SK-MEL-5 (cell line): ENCODE measurements at regions not wholly inside any gene's neighbourhood (a gene's known extent, or its start where the extent isn't known, plus 50 kb on each side); places are given as distances from the start of the nearest gene placed in this dataset.

ENCODE experiments used
- DNase-seq: peaks from one replicate; pipeline ENCODE4 v3.0.0-alpha.2; 2016; ENCODE audit warnings: low read depth, low spot score
- in situ Hi-C: cut with HindIII; loops from 2 replicates; pipeline ENCODE4 v1.10.0; 2016; ENCODE audit warnings: low sequenced_read_pairs, high pct_unique_total_duplicates, low pct_unique_long_range_greater_than_20kb

- DNase-seq = no peak
- in situ Hi-C loops = no loop called here
These were observed 342.2 kb upstream of the MEOX2 start for GRCh38 chr7:16028636-16029035.

- DNase-seq = peak; percentile 22
- in situ Hi-C loops = no loop called here
These were observed 341.6 kb upstream of the MEOX2 start for GRCh38 chr7:16028103-16028502.

- in situ Hi-C loops = no loop called here
- DNase-seq = no peak
These were observed 340.9 kb upstream of the MEOX2 start for GRCh38 chr7:16027396-16027795.

GRCh38 chr7:16026253-16027020 lies 340.0 kb upstream of the MEOX2 start:
- peak; percentile 19 for DNase-seq
- in situ Hi-C loops = no loop called here

- in situ Hi-C loops = no loop called here
- DNase-seq = no peak
These were observed 339.2 kb upstream of the MEOX2 start for GRCh38 chr7:16025696-16026095.

GRCh38 chr7:16023503-16023902 lies 337.0 kb upstream of the MEOX2 start:
- DNase-seq = no peak
- in situ Hi-C loops = no loop called here

- in situ Hi-C loops = no loop called here
- DNase-seq = no peak
These were observed 336.6 kb upstream of the MEOX2 start for GRCh38 chr7:16023046-16023445.

- in situ Hi-C loops = no loop called here
- DNase-seq = no peak
These were observed 335.4 kb upstream of the MEOX2 start for GRCh38 chr7:16021851-16022250.

GRCh38 chr7:16015981-16016380 lies 329.5 kb upstream of the MEOX2 start:
- in situ Hi-C loops = no loop called here

GRCh38 chr7:16014031-16014430 lies 327.5 kb upstream of the MEOX2 start:
- in situ Hi-C loops = no loop called here
- no peak for DNase-seq

More at GRCh38 chr7:16015981-16016380, 329.5 kb upstream of the MEOX2 start:
- DNase-seq = no peak

GRCh38 chr7:16007911-16008310 lies 321.4 kb upstream of the MEOX2 start:
- no peak for DNase-seq
- in situ Hi-C loops = no loop called here

GRCh38 chr7:16004702-16005101 lies 318.2 kb upstream of the MEOX2 start:
- in situ Hi-C loops = no loop called here
- no peak for DNase-seq

- no peak for DNase-seq
These were observed 315.0 kb upstream of the MEOX2 start for GRCh38 chr7:16001477-16001876.

GRCh38 chr7:15998617-15999016 lies 312.1 kb upstream of the MEOX2 start:
- in situ Hi-C loops = loop anchor here (10.0 kb wide), 1 partner anchor 64 kb away; no protein-coding TSS in a partner anchor
- DNase-seq = no peak

More at GRCh38 chr7:16001477-16001876, 315.0 kb upstream of the MEOX2 start:
- in situ Hi-C loops = no loop called here

GRCh38 chr7:15995027-15995426 lies 308.5 kb upstream of the MEOX2 start:
- no peak for DNase-seq
- in situ Hi-C loops = loop anchor here (10.0 kb wide), 1 partner anchor 60 kb away; no protein-coding TSS in a partner anchor

GRCh38 chr7:15989194-15989593 lies 302.7 kb upstream of the MEOX2 start:
- in situ Hi-C loops = no loop called here
- DNase-seq = no peak

GRCh38 chr7:15985587-15986384 lies 299.3 kb upstream of the MEOX2 start:
- no peak for DNase-seq
- in situ Hi-C loops = no loop called here

- no peak for DNase-seq
- in situ Hi-C loops = no loop called here
These were observed 291.2 kb upstream of the MEOX2 start for GRCh38 chr7:15977663-15978062.

- DNase-seq = peak; percentile 85
- in situ Hi-C loops = no loop called here
These were observed 286.4 kb upstream of the MEOX2 start for GRCh38 chr7:15972862-15973275.
